ENCODE measurements at regions not wholly inside any gene's neighbourhood (a gene's known extent, or its start where the extent isn't known, plus 50 kb on each side); places are given as distances from the start of the nearest gene placed in this dataset.

GRCh38 chr4:66367043-66367660 lies 696.9 kb upstream of the EPHA5 start:
- TF ChIP-seq, protein P1, sequence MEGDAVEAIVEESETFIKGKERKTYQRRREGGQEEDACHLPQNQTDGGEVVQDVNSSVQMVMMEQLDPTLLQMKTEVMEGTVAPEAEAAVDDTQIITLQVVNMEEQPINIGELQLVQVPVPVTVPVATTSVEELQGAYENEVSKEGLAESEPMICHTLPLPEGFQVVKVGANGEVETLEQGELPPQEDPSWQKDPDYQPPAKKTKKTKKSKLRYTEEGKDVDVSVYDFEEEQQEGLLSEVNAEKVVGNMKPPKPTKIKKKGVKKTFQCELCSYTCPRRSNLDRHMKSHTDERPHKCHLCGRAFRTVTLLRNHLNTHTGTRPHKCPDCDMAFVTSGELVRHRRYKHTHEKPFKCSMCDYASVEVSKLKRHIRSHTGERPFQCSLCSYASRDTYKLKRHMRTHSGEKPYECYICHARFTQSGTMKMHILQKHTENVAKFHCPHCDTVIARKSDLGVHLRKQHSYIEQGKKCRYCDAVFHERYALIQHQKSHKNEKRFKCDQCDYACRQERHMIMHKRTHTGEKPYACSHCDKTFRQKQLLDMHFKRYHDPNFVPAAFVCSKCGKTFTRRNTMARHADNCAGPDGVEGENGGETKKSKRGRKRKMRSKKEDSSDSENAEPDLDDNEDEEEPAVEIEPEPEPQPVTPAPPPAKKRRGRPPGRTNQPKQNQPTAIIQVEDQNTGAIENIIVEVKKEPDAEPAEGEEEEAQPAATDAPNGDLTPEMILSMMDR (IDR thresholded peaks at IDR 0.05; ENCODE audit: insufficient read depth, low read depth, low read length), result no peak
- no peak for TF ChIP-seq EZH2 (IDR thresholded peaks at IDR 0.05; ENCODE audit: insufficient read depth, low read length)

Measured in astrocyte (in vitro differentiated cells and primary cell).